Kasumi-1 (cell line): ENCODE measurements at regions not wholly inside any gene's neighbourhood (a gene's known extent, or its start where the extent isn't known, plus 50 kb on each side); places are given as distances from the start of the nearest gene placed in this dataset.

ENCODE experiments used
- DNase-seq, 2 experiments: peaks; one replicate each; lab custom pipeline; 2025; lab: John Stamatoyannopoulos, UW

DNA sequence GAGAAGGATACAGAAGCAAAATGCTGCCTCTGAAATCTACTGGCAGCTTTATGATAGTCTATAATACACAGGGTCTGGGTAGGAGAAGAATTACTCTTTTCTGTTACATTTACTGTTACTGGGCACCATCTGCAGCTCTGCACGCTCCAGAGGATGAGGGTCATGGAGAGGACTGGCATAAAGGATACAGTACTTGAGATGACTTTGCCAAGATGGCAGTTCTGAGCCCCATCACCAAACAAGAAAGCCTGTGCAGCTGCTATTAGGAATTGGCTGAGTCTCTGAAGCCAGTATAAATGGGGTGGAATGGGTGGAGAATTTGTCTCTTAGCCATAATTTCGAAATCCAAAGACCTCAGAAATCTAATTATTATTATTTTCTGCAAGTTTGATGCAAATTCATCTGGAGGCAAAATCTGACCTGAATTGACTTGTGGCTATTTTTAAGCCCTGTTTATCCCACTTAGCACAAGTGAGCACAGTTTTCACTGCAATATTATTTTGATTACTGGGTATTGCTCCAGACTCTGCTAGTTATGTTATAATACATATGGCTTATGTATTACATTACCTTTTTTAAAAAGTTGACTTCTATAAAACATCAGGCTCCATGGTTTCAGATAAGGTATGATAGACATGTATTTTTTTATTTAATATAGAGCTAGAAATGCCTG is 579.5 kb downstream of the MBD2 start:
- DNase-seq, result no peak

DNA sequence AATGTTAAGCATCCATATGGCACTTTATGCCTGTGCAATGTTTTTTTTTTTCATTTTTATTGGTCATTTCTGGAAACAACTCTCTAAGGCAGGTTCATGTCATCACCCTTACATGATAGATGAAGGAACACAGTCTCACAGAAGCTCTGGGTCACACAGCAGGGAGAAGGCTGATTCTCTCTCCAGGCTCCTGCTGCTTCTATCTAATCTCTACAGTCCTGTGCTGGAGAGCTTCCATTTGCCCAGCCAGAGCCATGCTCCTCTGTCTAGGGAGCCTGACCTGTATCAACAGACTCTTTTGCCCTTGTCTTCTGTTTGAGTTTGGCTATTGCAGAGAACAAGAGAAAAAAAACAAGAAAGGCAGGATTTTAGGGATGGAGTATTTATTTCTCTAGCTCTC is 584.8 kb downstream of the MBD2 start:
- no peak for DNase-seq

DNA sequence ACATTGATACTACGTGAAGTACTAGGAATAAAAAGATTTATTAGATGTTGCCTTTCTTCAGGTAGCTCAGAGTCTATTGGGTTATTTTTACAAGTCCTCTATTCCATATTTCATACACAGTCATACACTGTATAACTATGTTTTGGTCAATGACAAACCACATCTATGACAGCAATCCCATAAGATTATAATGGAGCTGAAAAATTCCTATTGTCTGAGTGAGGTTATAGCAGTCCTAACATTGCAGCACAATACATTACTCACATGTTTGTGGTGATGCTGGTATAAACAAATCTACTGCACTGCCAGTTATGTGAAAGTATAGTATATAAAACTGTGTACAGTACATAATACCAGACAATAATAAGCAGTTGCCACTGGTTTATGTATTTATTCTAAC is 595.1 kb downstream of the MBD2 start:
- no peak for DNase-seq

DNA sequence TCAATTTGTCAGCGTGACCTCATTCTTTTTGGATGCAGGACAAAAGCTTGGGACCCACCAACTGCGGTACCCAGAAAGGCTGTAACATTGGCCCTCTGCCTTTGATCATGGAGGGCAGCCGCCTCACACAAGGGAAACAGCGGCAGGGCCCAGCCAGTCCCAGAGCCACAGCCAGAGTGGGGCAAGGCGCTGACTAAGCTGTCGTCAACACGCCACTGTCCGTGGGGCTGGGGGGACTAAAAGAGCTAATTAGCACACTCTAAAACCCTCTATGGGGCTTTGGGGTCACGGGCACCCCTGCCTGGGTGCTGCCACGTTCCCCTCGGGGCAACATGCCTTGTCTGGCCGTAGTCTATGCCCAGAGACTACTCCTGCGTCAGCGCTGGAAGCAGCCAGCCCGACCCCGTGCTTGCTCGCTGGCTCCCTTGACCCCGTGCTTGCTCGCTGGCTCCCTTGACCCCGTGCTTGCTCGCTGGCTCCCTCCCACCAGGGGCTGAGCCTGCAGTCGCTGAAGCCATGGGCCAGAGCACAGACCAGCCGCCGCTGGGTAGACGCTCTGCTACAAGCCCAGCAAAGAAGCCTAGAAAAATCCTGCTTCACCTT is 598.4 kb downstream of the MBD2 start:
- DNase-seq, result no peak

DNA sequence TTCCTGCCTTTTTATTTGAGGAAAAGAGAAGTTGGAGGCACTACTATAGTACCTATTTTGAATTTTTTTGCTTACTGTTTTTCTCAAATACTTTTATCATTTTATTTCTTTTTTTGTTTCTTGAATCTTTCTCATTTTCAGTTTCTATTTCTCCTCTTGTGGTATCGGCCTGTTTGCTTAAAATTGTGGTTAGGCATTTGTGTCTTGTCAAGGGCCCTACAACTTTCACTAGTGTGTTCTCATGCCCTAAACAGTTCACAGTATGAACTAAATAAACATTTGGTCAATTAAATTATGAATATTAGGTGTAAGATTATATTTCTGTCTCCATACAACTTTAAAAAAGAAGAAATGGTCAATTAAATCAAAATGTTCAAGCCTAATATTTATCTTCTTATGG is 613.5 kb downstream of the MBD2 start:
- no peak for DNase-seq

DNA sequence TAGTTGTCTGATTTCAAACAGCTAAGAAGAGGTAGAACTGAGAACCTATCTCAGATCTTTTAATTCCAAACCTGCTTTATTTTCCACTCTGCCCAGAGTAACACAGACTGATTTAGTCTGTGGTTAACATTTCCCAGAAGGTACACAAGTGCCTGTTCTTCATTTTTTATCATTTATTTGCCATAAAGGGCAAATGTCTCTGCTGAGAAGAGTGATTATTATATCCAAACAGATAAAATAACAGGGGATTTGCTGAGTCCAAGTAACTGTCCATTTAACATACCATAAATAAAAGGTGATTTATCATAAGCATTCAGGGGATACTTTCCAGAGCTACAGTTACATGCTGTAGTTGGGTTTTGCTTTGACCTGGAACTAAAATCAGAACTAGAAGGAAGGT is 617.7 kb downstream of the MBD2 start:
- DNase-seq, result no peak

DNA sequence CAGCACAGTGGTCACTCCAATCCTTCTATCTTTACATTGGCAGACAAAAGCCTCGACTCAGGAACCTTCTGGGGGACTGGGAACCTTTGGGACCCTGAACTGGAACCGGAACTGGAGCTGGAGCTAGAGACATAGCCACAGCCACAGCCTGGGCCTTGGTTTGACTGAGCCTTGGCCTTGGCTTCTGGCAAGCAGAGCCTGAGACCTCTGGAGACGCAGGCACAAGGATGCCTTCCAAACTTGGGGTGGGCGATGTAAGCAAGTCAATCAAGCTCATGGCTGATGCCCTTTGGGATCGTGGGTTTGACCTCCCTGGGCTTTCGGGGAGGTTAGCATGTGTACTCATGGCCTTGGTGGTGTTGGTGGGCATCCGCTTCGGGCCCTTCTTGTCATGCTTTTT is 619.3 kb downstream of the MBD2 start:
- DNase-seq, result no peak

DNA sequence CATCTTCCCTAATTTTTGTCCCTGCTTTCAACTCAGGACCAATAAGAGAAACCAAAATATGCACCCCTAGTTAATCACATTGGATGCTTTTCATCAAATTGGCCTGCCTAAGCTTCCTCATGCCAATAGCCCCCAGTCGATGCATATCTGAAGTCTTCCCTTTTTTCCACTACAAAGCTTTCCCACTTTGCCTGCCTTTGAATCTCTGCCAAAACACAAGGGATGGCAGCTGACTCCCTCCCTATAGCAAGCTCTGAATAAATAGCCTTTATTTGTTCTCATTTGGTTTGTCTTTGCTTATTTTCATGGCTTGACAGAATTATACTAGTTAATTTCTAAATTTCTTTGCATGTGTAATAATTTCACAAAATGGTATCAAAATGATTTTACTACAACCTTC is 621.2 kb downstream of the MBD2 start:
- no peak for DNase-seq

DNA sequence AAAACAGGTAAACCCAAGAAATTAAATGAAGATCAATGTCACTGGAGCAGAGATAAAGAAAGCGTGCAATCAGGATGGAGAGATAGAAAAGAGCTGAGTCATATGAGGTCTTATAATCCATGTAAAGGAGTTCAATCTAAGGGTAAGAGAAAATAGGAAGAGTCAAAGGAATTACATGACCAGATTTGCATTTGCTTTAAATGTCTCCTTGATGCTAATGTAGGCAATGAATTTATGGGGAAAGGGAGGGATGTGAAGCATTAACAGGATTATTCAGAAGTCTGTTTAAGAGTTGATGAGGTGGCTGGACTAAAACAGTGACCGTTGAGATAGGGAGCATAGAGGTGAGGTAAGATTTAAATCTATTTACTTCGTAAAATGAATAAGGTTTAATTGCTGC is 623.1 kb downstream of the MBD2 start:
- DNase-seq, result no peak

DNA sequence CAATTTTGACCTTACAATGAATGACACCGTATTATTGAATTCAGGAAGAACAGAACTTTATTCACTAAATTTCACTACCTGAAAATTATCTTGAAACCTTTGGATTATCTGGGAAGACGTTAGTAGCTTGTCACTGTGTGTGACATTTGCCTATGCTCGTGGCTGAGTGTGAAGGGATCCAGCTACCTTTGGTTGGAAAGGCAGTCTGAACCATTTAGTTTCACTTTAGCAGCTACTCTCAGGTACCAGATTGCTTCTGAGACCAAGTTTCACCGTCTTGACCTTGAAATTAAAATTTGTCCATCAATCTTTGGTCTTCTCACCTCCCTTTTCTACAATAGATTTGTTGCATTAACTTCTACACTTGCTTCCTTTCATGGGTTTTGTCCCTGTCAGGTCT is 637.5 kb downstream of the MBD2 start:
- no peak for DNase-seq
